ENCODE measurements at regions not wholly inside any gene's neighbourhood (a gene's known extent, or its start where the extent isn't known, plus 50 kb on each side); places are given as distances from the start of the nearest gene placed in this dataset.

- DNase-seq (ENCODE audit: low spot score): no peak
These were observed 306.5 kb downstream of the HHIPL2 start for GRCh38 chr1:222241410-222241809.

- DNase-seq (ENCODE audit: low spot score): no peak
These were observed 307.2 kb downstream of the HHIPL2 start for GRCh38 chr1:222240536-222241181.

DNA sequence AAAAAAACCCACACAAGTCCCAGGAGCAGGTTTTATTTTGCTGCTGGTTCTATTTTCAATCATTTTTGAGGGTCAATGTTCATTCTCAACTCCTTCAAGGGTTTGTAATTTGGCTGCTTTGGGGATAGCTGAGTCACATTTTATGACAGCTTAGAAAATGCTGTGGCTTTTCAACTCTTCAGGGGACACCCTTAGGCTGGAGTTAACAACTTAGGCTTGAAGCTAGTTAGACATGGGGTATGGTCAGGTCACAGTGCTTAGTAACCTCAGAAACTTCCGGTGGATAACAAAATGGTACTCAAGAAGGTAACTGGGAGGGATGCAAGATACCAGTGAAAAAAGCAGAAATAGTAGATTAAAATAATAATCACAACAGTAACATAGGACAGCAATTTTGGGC lies 308.8 kb downstream of the HHIPL2 start:
- DNase-seq (ENCODE audit: low spot score): no peak

DNA sequence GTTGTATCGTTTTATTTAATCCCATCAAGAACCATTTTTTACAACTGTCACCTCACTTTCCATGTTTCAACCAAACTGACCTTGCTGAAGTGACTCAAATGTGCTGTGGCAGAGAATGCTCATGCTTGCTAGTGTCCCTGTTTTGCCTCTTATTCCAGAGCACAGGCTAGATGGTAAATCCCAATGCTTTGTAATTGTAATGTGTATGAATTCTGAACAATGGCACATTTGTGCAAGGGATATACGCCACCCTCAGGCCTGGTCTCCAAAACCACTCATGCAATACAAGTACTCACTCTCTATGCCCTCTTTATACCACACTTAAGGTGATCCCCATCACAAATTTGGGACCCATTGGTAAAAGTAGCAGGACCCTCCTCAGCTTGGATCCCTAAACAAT lies 313.6 kb downstream of the HHIPL2 start:
- DNase-seq (ENCODE audit: low spot score): no peak

DNA sequence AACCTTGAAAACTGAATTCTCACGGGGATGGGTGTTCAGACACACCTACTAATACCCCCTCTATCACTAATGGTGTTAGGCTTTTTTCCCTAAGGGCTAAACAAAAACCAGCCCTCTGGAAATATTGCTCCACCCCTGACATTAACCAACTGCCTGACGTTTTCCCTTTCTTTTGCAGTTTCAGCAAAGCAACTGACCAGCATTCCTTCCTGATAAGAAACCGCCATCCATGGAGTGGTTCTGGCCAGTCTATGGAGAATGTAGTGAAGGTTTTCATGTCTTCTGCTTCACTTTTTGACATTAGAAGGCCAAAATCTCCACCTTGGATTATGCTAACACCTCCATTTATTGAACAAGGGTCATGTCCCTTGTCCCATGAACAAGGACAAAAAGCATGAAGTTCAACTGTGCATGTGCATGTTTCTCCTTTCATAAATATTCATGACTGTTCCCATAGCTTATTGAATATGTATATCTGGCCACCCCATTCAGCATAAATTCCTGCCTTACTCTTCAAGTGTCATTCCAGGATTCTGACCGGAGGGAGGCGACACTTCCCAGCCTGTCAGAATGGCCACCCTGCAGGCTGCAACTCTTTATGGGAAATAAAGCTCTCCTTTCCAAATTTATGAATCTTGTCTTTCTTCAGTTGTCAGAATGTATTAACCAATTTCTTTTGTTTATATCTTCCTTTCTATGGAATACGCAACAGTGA lies 314.3 kb downstream of the HHIPL2 start:
- DNase-seq (ENCODE audit: low spot score): no peak

GRCh38 chr1:222232842-222233241 lies 315.1 kb downstream of the HHIPL2 start:
- no peak for DNase-seq (ENCODE audit: low spot score)

DNA sequence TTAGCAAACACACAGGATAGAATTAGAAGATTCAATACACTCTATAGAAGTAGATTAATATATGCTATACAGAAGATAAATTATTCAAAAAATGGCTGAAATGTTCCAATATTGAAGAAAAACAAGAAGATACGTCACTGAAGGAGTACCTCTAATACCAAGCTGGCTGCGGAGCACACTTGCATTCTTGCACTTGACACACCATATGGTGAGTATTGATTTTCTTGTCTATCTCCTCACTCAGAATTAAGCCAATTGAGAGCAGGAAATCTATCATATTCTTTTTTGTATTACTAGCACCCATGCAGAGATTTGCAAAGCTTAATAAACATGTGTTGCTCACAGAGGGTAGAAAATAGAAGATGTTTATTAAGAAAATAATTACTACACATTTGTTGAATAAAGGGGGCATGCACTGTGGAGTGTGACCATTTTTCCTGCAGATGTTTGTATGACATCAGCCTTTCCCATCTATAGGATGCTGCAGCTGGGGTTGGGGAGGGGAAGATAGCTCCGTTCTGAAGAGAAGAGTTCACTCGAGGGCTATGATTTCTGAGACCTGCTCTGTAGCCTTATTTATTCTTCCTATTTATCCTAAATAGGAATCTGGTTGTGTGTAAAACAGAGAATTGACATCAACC lies 318.1 kb downstream of the HHIPL2 start:
- no peak for DNase-seq (ENCODE audit: low spot score)

GRCh38 chr1:222225316-222225691 lies 322.6 kb downstream of the HHIPL2 start:
- DNase-seq (ENCODE audit: low spot score): no peak

DNA sequence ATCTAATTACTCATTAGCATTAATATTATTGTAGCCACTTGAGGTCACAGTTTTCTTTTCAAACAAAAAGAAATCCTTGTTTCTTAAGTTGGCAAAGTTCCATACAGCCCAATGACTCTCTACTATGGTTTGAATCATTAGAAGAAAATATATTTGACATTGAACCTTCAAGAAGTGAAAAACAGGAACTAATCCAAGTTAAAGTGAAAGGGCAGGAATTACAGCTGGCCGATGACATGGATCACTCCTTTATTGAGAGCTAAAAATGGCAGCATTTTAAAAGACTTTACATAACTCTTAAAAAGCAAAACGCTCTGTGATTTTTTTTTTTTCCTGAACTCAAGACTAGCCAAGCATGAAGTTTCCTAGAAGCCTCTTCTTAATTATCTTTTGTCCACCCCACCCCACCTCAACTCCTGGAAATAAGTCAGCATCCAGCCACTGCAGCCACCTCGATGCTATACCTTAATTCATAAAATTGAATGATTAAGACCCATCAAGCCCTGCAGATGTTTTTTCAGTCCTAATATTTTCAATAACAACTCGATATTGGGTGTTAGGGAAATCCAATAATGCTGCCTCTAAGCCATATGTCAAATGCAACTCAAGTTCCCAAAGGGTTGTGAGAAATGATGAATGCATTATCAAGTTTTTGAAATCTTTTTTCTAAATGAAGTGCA lies 323.1 kb downstream of the HHIPL2 start:
- DNase-seq (ENCODE audit: low spot score): no peak

DNA sequence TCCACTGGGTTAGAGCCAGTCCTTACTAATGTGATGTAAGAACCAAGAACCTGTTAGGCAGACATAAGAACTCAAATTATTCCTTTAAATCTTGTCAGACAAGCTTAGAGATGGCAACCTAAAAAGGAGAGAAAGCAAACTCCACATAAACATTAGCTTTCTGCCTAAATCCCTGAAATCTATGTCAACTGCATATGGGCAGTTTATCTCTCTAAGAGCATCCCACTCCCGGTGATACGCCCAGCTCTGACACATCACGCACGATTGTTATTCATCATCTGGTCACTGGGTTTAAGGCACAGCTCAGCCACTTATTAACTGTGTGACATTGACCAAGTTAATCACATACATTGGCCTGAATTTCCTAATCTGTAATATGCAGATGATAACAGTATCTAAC lies 323.7 kb downstream of the HHIPL2 start:
- no peak for DNase-seq (ENCODE audit: low spot score)

DNA sequence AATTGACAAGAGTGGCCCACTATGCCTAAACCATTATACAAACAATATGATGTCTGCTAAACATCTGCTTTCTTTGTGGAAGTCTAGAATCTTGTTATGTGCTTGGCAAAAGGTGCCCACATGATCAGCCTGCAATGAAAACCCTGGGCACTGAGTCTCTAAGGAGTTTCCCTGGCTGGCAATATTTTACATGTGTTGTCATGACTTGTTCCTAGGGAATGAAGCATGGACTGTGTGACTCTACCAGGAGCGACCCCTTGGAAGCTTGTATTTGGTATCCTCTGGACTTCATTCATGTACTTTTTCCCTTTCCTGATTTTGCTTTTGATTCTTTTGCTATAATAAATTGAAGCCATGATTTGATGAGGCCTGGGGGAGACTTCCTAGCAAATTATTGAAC lies 324.9 kb downstream of the HHIPL2 start:
- no peak for DNase-seq (ENCODE audit: low spot score)

DNA sequence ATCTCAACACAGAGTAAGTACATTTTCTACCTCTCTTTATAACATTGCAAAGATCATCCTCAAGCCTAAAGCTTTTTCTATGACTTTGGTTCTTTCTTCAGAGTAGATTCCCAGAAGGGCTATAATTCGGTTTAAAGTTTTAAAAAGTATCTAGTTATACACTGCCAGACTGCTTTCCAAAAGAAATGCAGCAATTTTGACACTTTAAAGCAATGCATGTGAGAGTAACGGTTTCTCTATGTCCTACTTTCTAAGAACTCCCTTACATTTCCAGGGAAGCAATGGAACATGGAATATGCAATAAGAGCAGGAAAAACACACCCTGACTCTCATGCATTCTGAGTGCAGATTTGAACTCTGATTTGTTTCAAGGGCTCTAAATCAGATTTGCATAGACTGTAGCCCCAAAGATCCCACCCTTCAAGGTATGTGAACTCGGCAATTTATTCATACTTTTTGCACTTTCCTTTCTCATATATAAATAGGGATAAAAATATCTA lies 331.6 kb downstream of the HHIPL2 start:
- DNase-seq (ENCODE audit: low spot score): no peak

DNA sequence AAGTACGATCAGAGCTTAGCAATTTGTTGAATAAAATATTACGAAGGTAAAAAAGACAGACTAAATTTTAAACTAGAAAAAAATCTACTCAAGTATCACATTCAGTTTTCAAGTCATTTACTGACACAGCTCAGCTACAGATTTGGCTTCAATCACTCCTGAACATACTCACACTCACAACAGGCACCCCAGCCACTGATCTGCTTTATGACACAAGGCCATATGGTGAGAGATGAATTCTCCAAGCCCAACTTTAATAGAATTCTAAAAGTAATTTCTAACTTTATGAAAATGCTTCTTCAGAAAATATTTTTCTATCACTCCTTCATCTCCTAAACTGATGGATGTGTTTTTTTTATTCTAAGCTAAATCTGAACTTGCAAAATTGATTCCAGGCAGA lies 337.1 kb downstream of the HHIPL2 start:
- no peak for DNase-seq (ENCODE audit: low spot score)

DNA sequence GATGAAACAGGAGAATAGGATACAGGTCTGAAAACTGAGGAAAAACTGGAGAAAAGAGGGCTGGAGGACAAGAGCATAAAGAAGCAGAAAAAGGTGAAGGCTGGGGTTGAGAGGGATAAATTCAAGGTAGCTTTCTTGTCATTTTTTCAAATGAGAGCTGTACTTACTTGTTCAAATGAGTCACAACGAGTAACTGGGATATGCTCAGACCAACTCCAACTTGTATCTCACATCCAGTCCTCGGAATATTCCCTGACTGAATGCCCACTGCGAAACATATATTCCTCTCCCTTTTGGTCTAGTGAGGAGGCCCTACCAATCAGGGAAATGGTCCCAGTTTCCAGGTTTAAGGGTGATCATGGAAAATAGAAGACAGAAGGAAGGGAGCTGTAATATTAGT lies 343.4 kb downstream of the HHIPL2 start:
- no peak for DNase-seq (ENCODE audit: low spot score)

DNA sequence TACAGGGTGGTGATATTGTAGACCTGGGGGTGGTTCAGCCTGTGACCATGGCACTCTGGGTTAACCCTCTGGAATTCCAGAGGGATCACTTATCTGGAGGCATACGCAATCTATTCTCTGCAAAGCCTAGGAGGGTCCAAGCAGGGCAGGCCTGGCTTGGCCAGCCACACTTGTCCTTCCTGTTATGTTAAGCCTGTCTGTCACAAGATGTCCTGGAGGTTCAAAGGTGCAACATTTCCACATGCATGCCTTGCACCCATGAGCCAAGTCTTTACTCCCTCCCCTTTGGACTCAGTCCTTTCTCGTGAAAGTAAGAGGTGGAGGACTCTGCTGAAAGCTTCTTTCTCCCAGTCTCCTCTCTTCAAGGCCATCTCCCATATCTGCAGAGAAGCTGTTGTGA lies 345.1 kb downstream of the HHIPL2 start:
- no peak for DNase-seq (ENCODE audit: low spot score)

DNA sequence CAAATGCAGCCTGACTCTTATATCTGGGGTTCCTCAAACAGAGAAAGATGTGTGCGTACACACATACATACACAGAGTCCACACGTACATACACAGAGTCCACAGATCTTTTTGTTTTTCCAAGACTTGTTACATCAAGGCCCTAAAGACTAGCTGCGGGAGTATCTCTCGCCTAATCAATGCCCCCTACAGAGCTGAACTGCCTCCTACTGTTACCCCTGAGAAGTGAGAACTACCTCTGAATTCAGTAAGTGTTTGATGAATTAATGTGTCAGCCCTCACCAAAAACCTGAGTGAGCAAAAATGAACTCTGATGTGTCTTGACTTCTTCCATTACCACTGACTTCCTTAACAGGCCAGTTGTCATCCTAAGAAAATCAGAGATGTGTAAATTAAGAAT lies 351.2 kb downstream of the HHIPL2 start:
- no peak for DNase-seq (ENCODE audit: low spot score)

DNA sequence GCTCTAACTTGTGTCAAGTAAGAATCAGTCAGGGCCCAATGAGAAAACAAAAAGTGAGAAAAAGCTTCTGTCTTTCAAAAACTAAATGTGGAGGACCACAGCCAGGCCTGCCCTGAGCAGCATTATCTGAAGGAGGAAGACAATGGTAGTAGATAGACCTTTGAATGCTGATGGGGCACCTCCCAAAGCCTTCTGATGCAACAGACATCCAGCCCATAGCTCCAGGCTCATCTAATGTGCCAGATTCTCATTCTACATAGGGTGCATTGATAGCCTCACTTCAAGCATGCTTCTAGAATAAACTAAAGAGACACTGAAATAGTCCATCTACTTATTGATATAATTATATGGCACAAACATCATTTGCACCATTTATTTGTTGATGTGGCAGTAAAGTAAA lies 351.6 kb downstream of the HHIPL2 start:
- no peak for DNase-seq (ENCODE audit: low spot score)

GRCh38 chr1:222195857-222196256 lies 352.0 kb downstream of the HHIPL2 start:
- DNase-seq (ENCODE audit: low spot score): no peak

DNA sequence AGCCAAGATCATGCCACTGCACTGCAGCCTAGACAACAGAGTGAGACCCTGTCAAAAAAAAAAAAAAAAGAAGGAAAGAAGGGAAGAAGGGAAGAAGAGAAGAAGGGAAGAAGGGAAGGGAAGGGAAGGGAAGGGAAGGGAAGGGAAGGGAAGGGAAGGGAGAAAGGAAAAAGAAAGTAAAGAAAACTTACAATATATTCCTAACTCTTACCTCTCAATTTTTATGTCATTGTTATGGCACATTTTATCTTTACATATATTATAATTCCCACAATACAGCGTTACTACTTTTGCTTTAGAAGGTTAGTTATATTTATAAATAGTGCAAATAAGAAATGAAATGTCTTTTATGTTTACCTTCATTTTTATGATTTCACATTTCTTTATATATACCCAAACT lies 358.7 kb downstream of the HHIPL2 start:
- DNase-seq (ENCODE audit: low spot score): no peak

- no peak for DNase-seq (ENCODE audit: low spot score)
These were observed 360.2 kb downstream of the HHIPL2 start for GRCh38 chr1:222187566-222188332.

- no peak for DNase-seq (ENCODE audit: low spot score)
These were observed 365.3 kb downstream of the HHIPL2 start for GRCh38 chr1:222182641-222183040.

- no peak for DNase-seq (ENCODE audit: low spot score)
These were observed 366.7 kb downstream of the HHIPL2 start for GRCh38 chr1:222181191-222181590.

All from HT-29 (cell line).